B cell (primary cell): ENCODE measurements at regions not wholly inside any gene's neighbourhood (a gene's known extent, or its start where the extent isn't known, plus 50 kb on each side); places are given as distances from the start of the nearest gene placed in this dataset.

Experiments used
- CTCF ChIP-seq: fragments of 200-600 bp; IDR thresholded peaks from one replicate; pipeline ENCODE4 v1.8.0; 2022; ENCODE audit warnings: antibody characterized with exemption, mild to moderate bottlenecking
- EZH2 ChIP-seq: IDR thresholded peaks from 2 replicates; pipeline ENCODE4 v1.6.1; 2012; ENCODE audit warnings: borderline replicate concordance, low read depth, mild to moderate bottlenecking, moderate library complexity, low read length; ENCODE audit not compliant: insufficient read depth, poor library complexity, severe bottlenecking

- no peak for TF ChIP-seq CTCF
- no peak for TF ChIP-seq EZH2
These were observed 301.7 kb upstream of the TRAM1L1 start for GRCh38 chr4:117387072-117387471.
